Kasumi-1 (cell line): ENCODE measurements at regions not wholly inside any gene's neighbourhood (a gene's known extent, or its start where the extent isn't known, plus 50 kb on each side); places are given as distances from the start of the nearest gene placed in this dataset.
A peak's percentile ranks its signal among the peaks of the same experiment; 100 is the strongest.

Source experiments
- DNase-seq, 2 experiments: peaks; one replicate each; lab custom pipeline; 2025; lab: John Stamatoyannopoulos, UW

- DNase-seq: no peak
Observed at GRCh38 chrX:46298821-46299220, 246.4 kb downstream of the ZNF674 start.

DNA sequence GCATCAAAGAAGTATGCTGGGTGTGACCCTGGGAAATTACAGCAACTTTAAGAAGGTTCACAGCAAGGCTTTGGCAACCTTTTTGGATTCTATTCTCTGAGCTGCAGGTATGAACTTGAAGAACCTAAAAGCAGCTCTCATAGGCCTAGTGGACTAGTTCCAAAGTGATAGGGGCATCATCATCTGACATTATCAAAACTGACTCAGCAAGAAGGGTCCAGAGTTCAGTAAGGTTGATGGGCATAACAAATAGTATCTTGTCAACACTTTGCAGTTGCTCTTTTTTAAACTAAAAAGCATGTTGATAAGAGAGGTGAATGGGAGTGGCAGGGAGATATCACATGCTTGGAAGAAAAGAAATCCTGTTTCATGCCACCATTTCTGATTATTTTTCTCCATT lies 249.3 kb downstream of the ZNF674 start:
- no peak for DNase-seq

DNA sequence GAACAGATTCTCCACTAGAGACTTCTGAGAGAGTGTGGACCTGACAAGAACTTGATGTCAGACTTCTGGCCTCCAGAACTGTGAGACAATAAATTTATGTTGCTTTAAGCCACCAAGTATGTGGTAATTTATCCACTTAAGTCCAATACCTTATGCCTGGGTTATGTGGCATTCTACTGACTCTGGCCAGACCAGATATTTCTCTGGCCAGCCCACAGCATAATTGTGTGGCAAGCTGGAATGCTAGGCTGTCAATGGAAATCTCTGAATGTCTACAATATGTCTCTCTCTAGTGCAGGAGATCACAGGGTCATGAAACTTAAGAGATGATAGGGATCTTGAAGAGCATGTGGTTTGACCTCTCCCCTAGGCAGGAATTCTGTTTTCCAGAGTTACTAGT lies 251.0 kb downstream of the ZNF674 start:
- no peak for DNase-seq

- peak in 1 of 2 experiments; percentile 13 for DNase-seq
Observed at GRCh38 chrX:46279925-46280313, 265.3 kb downstream of the ZNF674 start.

- peak in 1 of 2 experiments; percentile 10 for DNase-seq
Observed at GRCh38 chrX:46279214-46279924, 265.9 kb downstream of the ZNF674 start.

DNA sequence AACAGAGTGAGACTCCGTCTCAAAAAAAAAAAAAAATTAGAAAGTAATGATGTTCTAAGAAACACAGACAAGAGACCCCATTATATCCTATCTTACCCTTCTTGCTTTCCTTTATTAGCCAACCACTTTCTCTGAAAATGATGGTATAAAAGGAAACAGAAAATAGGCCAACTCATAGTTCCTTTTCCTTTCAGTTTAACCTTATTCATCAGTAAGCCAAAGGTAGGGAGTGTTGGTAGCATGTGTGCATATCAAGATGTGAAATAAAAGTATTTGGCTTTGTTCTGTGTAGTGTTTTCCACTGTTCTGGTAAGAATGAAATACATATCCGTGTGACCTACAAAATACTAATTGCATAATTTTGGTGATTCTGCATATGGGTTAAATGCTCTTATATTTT lies 266.6 kb downstream of the ZNF674 start:
- no peak for DNase-seq

DNA sequence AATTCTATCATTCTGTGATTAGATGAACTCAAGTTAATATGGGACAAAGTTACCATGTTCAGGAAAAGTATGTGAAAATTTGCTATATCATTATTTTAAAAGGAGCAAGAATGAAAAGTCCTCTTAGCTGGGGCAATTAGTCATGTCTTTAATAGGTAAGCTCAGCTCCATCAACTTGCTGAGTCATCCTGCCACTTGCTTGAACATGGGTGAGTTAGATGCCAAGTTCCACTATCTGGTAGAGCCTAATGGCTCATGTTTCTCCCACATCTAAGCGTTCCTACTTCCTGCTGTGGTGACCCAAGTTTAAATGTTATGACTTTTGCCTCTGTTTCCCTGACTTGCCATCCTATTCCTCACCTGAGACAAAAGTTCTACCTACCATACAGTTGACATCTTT lies 276.8 kb downstream of the ZNF674 start:
- no peak for DNase-seq

DNA sequence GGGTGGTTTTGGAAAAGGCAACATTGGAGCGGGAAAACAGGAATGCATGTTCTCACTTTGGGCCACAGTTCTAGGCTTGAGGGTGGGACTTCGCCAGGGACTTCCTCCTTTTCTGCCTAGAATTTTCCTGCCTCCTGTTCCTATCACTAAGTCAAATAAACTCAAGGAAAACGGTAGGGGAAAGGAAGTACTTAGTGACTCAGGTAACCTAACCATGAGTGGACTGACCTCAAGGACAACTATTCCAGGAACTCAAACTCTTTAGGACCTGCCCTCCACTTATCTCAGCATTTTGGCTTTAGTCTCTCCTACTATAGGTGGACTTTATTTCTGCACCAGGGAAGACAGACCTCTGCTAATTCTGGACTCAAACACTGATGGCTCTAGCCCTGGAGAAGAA lies 281.7 kb downstream of the ZNF674 start:
- no peak for DNase-seq

DNA sequence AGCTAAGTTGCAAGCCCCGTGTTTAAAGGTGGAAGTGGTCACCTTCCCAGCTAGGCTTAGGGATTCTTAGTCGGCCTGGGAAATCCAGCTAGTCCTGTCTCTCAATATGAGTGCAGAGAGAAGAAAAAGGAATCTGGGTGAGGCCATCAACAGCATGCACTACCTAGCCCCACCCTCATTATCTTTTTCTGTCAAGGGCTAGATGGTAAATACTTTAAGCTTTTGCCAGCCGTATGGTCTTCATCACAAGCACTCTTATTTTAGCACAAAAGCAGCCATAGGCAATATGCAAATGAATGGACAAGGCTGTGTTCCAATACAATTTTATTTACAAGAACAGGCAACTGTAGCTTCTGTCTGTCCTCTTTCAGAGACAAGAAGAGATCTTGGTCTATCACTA lies 282.9 kb downstream of the ZNF674 start:
- DNase-seq: no peak

- no peak for DNase-seq
Observed at GRCh38 chrX:46260499-46260898, 284.7 kb downstream of the ZNF674 start.

DNA sequence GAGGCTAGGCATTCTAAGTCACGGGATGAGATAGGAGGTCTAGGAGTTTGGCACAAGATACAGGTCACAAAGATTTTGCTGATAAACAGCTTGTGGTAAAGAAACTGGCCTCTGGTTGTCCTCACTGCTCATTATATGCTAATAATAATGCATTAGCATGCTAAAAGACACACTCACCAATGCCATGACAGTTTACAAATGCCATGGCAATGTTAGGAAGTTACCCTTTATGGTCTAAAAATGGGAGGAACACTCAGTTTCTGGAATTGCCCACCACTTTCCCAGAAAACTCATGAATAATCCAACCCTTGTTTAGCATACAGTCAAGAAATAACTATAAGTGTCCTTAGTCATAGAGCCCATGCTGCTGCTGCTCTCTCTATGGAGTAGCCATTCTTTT lies 286.9 kb downstream of the ZNF674 start:
- DNase-seq: no peak

GRCh38 chrX:46257451-46257879 lies 287.8 kb downstream of the ZNF674 start:
- no peak for DNase-seq

DNA sequence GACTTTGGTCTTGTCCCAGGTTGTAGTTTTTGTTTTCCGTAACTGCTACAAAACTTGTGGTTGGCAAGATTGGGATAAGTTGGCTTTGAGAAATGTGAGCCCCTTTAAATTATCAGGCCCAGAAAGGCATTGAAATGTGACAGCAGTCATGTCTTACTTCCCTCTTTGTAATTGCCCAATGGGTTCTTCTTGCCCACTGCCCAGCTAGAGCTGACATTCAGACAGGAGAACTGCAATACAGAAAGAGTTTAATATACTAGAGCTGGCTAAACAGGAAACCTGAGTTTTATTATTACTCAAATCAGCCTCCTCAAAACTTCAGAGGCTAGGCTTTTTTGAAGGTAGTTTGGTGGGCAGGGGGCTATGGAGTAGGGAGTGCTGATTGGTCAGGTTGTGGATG lies 288.3 kb downstream of the ZNF674 start:
- DNase-seq: no peak

DNA sequence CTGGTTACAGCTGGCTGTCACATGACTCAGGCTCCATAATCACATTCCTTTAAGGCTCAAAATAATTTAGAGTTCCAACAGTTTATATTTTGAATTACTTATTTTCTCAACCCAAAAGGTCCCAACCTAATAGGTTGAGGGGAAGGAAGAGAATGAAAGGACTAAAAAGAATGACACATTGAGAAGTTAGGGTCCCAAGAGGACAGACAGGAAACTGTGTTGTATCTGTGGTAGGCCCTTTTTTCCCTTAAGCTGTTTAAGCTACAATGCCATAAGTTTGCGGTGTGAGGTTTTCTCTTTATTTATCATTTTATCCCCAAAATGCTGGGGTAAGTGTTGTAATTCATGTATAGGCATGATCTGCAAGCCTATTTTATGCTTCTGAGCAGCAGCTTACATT lies 290.2 kb downstream of the ZNF674 start:
- DNase-seq: no peak

DNA sequence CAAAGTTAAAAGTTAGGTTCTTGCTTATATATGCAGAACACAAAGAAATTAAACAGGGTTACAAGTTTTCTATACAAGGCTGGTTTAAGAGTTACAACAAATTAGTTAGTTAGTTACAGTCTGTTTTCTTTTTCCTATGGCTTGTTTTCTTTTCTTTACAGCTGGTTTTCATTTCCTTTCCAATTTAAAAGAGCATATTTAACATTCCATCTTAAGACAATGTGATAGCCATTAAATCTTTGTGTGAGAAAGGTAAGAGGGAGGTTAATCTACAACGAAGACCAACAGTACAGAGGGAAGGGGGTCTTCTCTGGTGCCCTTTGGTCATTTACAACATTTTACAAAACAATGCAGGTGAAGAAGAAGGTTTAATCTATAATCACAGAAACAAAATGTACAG lies 290.6 kb downstream of the ZNF674 start:
- DNase-seq: no peak

- no peak for DNase-seq
Observed at GRCh38 chrX:46251755-46252154, 293.5 kb downstream of the ZNF674 start.

- no peak for DNase-seq
Observed at GRCh38 chrX:46250151-46250550, 295.1 kb downstream of the ZNF674 start.

GRCh38 chrX:46247456-46247855 lies 297.8 kb downstream of the ZNF674 start:
- DNase-seq: no peak

- no peak for DNase-seq
Observed at GRCh38 chrX:46244451-46244850, 300.8 kb downstream of the ZNF674 start.

DNA sequence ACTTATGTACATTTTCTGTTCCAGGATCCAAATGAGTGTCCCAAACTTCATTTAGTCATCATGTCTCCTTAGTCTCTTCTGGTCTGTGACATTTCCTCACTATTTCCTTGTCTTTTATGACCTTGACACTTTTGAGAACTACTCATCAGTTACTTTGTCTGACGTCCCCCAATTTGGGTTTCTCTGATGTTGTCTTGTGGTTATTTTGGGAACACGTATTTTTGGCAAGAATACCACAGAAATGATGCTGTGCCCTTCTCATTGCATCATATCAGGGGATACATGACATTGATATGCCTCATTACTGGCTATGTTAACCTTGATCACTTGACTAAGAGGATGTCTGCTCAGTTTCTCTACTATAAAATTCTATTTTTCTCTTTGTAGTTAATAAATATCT lies 308.8 kb downstream of the ZNF674 start:
- no peak for DNase-seq

GRCh38 chrX:46235778-46236177 lies 309.4 kb downstream of the ZNF674 start:
- DNase-seq: no peak

DNA sequence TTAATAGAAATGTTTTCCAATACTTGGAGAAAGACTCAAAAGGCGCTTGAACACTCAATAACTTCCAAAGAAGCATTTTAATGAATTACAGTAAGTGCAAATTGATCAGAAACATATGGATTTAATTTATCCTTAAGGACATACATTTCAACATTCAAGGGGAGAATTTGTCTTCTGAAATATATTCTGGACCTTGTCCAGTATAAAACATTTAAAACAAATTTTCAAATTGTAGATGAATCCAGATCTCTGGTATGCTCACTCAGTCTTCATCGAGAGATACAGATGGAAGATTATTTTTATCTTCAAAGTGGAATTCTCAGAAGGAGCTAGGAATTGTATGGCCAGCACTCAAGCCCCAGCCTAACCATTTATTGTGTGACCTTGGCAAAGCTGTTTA lies 310.4 kb downstream of the ZNF674 start:
- no peak for DNase-seq

DNA sequence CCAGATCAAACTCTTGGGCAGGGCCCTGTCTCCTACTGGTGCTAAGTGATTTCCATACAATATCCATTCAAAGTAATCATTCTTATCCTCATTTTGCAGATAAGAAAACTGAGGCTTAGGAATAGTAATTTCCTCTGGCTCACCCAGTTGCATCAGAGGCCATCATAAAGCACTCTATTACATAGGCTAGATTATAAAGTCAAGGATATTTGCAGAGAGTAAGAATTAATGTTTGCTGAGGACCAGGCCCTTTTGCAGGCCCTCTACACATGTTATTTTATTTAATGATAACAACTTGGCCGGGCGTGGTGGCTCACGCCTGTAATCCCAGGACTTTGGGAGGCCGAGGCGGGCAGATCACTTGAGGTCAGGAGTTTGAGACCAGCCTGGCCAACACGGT lies 316.8 kb downstream of the ZNF674 start:
- DNase-seq: no peak

DNA sequence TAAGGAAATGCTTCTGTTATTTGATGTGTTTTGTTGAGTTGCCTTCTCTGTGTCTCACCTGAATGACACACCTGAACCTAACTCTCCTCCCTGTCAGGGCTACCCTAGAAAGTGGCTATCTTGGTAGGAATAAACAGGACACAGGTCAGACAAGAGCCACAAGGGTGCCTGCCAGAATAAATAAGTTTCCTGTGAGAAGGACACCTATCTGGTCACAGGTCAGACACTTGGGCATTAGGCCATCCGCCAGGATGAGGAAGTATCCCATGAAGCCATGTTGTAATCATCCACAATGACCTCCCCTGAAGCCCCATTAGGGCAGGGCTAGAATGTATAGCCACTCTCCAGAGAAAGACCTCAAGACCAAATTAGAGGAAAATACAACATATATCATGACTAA lies 318.8 kb downstream of the ZNF674 start:
- no peak for DNase-seq
